NCI-H146 treated with DMSO at 0.1 percent for 48 hours (cell line): ENCODE measurements at regions not wholly inside any gene's neighbourhood (a gene's known extent, or its start where the extent isn't known, plus 50 kb on each side); places are given as distances from the start of the nearest gene placed in this dataset.

Experiments used
- DNase-seq: peaks from one replicate; lab custom pipeline; 2025; ENCODE audit not compliant: unreplicated experiment; lab: John Stamatoyannopoulos, UW

DNA sequence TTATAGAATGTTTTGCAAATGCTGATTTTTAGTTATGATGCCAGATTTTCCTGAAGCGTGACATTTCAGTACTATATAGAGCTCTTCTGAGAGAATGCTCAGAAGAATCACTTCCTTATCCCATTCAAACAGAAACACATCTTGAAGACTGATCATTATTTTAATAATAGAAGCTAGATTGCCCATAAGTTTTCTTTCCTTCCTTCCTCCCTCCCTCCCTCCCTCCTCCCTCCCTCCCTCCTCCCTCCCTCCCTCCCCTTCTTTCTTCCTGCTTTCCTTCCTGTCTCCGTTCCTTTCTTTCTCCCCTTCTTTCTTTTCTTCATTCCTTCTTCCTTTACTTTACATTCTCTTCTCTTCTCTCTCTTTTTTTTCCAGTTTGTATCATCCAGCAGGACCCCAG lies 767.4 kb downstream of the IRX1 start:
- DNase-seq: no peak

DNA sequence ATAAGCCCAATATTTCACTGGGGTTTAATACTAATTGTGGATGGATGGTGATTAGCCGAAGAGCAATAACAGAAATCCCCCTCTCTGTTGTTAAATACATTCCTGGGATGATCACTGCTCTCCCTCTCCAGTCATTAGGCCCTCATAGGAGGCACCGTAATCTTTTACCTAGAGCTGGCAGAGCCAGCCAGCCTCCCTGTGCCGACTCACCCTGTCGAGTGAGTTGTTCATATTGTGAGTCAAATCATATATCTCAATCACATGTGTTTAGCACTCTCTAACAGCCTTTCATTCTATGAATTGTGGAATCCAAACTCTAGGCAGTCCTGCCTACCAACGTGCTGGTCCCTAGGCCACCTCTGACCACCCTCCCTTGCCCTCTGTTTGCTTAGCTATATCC lies 771.0 kb downstream of the IRX1 start:
- no peak for DNase-seq

DNA sequence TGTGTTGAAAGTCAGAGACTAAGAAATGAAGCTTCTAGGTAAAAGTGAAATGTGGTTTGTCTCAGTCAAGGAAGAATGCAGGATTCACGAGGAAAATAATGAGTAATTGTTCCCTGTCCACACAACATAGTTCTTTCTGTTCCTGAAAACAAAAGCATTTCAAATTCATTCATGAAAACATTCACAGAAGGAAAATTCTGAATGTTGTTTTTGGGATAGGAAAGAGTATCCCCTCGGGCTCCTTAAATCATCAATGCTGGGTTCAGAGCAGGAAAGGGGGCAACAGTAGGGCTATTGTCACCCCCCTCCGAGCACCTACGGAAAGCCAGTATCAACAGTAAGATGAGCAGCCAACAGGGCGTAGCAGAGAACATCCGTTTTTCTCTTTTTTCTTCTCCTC lies 769.9 kb upstream of the ADAMTS16 start:
- DNase-seq: no peak

DNA sequence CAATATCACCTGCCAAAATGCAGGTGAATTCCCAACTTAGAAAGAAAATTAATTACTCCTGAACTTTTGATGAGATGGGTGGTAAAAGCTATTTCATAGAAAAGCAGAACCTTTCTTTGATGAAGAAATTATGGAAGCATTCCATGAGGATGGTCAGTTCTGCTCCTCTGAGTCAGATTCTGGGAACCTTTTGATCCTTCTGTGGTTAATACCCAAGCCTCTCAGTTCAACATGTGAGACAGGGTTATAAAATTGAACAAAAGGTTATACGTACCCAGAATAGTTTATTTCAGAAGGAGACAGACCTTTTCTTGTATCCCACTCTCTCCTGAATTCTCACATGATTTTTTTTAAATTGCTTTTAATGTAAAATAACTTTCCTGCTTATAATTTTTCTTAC lies 767.6 kb upstream of the ADAMTS16 start:
- DNase-seq: no peak

DNA sequence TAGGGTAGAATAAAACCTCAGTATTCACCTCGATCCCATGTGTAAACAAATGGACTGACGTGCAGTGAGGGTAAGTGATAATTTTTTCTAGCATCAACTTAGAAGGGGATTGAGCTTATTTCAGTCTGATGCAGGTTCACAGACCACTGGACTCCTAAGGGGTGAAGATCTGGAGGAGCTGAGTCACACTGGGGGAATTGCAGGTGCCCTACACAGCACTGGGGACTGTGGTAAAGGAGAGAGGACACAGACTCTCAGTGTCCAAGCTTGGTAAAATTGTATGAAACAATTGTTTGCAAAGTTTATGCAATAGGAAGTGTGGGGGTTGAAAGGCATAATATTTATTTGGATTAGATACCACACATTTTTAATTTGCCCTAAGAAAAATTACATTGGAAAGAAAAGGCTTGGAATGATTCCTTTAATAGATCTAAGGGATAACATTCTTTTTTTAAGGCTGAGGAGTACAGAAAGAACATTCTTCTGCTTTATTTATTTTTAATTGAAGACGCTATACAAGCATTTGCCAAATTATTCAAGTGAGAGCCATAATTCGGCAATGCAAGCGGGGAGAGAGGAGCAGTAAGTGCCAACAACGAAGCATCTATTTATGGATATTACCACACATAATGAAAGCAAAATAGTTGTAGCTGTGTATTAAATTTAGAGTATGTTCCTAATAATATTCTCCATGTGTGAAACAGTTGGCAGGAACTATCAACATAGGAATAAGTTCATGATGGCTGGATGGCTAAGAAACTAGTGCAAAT lies 766.9 kb upstream of the ADAMTS16 start:
- DNase-seq: no peak

DNA sequence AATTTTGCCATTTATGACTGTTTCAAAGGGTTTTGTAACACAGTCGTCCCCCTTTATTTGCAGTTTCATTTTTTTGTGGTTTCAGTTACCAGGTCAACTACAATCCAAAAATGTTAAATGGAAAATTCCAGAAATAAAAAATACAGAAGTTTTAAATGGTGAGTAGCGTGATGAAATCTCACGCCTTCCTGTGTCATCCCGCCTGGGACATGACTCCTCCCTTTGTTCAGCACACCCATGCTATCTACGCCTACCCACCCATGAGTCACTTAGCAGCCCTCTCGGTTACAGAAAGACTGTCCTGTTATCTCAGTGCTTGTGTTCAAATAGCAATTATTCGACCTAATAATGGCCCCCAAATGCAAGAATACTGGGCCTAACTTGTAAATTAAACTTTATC lies 765.3 kb upstream of the ADAMTS16 start:
- DNase-seq: no peak

DNA sequence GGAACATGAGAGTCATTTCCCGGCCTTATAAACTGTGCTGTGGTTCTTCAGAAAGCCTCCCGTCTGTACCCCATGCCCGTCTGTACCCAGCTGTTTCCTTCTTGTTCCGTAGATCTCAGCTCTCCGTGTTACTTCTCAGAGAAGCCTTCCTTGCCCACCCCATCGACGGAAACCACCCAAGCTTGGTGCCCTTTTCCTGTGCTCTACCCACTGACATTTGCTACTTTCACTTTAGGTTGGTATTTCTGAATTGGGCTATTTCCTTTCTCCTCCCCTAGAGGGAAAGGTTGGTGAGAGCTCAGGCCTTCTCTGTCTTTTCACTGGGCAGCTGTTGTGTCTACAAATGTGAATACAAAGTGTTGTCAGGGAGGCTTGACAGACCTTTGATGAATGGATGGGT lies 764.5 kb upstream of the ADAMTS16 start:
- no peak for DNase-seq

DNA sequence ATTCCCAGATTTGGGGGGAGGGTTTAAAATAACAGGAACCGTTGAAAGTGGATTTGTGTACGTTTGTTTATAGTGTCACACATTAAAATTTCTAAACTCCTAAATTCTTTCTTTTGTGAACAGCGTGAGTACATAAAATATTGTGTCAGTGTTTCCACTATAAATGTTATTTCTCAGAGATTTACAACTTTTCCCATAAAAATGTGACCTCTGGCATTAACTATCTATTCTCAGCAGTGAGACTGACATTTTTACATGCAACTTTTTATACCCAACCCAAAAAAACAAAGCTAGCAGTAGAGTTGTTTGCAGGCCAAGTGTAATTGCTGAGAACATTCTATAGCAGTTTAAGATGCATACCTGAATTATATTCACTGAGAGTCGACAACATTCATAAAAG lies 757.0 kb upstream of the ADAMTS16 start:
- no peak for DNase-seq

DNA sequence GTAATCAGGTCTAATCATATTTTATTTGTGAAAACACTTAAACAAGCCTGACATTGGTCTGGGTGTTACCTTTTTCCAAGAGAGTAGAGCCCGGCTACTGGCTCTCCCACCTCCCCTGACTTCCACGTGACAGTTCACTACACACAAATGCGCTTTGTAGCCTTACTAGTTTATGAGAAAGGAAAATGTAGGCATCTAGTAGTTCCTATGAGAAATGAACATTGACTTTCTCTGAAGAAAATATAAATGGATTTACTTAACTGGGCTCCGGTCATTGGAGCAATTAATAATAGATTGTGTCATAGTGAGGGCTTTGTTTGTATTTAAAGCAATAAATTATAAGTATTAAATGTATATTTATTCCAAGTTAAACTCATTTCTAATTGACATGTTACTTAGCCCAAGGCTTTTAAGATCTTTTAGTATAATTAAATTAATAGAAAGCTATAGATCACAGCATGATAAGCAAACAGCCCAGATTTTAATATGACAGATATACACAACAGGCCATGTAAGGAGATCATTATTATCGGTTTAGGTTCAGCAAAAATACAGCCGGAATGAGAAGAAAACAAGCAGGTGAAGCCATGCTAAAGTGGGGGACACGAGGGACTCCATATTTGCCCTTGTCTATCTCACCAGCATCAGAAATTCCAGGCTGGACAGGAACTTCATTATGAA lies 756.5 kb upstream of the ADAMTS16 start:
- DNase-seq: no peak

DNA sequence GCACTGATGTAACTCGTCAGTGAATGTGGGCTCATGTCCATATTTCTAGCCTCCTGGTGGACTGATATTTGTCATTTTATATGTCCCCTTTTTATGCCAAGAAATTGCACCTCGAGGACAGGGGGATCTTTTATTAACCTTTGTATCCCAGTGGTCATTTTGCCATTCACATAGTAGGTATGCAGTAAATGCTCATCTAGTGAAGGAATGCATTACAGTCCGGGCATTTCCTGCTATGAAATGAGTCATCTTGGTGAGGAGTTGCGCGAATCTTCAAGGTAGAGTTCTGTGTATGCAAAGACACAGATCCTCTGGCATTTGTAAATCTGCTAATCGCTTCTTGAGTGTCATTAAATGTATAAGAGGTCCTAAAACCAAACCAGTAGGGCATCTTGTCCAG lies 755.5 kb upstream of the ADAMTS16 start:
- DNase-seq: no peak

DNA sequence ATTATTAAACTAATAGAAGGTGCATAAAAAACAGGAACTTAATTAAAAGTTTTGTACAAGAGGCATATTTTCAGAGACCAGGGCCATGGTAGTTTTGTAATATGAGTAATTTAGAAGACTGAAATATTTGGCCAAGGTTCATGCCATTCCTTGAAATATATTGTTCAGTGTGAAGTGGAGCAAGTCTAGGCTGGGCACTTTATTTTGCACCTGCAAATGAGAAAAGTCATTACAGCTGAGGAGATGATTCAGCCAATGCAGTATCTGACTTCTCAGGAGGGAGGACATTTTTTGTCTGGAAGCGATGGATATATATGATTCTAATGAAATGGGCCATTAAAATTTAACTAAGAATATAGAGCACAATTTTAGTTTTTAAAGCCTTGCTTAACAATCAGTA lies 754.0 kb upstream of the ADAMTS16 start:
- DNase-seq: no peak

DNA sequence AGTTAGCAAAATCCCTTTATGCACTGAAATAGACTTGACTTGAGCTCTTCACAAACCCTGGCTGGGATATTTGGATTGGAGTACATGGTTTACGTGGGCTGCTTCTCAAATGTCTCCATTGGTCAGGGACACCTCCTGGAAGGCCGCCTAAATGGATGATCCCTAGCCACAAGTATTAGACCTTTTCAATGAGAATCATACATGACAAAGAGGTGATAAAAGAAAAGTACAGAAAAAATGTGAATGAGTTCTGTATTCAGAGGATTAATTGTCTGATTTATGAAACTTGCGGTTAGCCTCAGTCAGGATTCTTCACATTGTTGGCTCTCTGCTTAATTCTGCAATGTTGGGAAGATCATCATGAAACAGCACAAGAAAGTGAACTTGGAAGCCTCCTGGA lies 752.8 kb upstream of the ADAMTS16 start:
- DNase-seq: no peak

DNA sequence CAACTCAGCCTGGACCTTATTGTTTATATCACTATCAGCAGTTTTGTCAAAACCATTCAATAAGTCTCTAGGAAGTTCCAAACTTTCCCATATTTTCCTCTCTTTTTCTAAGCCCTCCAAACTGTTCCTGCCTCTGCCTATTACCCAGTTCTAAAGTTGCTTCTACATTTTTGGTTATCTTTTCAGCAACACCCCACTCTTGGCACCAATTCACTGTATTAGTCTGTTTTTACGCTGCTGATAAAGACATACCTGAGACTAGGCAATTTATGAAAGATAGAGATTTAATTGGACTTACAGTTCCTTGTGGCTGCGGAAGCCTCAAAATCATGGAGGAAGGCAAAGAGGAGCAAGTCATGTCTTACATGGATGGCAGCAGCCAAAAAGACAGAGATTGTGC lies 744.4 kb upstream of the ADAMTS16 start:
- DNase-seq: no peak

DNA sequence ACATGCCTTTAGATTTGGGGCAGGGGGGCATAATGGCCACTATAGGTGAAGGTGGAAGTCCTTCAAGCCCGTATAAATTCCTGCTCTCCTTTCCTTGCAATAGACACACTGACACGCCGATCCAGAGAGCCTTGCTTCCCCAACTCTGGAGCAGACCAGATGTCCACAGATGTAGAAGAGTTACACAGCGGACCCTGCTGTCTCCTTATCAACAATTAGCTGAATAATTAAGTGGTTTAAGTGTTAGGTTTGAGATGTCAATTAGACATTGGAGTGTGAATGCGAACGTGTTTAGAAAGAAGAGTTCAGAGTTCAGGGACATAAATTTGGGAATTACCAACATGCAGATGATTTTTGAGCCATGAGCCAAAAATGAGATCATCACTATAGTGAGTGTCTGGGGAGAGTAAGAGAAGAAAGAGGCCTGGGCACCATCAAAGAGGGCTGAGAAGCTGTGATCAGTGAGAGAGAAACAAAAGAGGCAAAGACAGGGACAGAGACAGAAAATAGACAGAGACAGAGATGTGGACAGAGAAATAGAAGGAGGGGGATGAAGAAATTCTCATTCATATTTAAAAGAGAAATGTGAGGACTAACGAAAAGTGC lies 734.4 kb upstream of the ADAMTS16 start:
- DNase-seq: no peak

DNA sequence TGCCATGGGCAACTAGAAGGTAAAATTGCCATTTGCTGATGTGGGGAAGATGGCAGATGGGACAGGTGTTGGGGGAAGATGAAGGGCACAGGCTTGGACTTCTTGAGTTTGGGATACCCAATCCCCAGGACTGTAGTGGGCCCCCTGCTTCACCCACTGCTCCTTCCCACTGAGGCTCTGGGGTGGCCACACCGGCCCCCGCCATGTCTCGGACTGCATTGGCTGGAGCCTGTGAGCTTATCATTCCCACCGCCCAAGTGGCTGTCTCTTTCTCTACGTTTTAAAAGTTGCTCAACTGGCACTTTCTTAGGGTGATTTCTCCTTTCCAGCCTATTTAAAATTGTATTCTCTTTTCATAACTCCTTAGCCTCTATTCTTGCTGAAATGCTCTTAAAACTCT lies 730.0 kb upstream of the ADAMTS16 start:
- no peak for DNase-seq

DNA sequence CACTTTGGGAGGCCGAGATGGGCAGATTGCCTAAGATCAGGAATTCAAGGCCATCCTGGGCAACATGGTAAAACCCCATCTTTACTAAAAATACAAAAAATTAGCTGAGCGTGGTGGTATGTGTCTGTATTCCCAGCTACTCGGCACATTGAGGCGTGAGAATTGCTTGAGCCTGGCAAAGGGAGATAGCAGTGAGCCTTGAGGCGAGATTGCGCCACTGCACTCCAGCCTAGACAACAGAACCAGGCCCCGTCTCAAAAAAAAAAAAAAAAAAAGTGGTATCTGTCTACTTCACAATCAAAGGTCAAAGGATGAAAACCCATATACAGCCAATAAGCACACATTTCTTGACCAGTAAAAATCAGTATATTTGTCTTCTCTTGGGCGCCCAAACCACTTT lies 728.5 kb upstream of the ADAMTS16 start:
- DNase-seq: no peak

DNA sequence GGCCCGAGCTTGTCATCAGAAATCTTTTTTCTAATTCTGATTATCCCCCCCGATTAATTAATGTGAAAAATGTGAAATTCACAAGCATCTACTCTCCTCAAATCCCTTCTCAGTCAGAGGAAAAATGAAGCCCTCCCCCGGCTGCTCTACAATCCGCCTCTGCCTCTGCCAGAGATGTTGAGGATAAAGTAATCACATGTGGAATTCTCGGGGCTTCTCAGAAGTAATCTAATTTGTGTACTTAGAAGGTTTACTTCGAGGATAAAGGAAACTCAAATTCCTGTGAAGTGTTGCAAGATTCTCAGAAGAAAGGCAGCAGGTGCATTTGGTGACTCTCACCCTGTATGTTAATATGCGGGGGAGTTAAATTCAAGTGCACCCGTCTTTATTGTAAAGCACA lies 726.1 kb upstream of the ADAMTS16 start:
- DNase-seq: no peak

DNA sequence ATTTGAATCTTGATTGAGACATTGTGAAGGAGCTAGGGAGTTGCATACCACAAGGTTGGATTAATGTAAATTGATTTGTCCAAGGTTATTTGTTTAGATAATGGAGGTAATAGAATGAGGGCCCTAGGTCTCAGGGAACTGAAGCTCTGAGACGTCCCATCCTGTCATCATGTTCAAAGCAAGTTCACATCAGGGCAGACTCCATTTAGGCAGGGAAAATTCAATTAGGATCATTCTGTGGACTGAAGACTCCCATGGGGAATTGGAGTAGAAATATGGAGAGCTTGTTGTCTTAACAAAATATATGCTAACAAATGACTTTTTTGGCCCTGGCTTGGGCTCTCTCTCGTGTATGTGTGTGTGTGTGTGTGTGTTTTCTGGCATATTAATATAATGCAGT lies 722.0 kb upstream of the ADAMTS16 start:
- no peak for DNase-seq

DNA sequence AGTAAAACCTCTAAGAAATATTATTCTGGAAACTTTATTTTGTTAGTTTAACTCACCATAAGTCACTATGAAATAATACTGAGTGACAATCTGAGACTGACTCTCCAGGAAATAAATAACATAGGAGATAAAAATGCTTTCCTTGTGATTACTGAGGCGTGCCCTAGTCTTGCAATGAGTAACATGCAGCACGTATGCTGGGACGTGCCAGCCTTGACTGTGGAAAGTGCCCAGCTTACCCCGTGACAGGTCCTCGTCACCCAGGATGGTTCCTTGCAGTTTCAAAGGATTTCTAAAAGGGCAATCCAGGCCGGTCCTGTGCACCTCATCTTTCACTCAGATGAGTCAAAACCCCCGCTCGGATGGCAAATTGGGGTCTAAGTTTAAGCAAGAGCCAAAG lies 720.8 kb upstream of the ADAMTS16 start:
- DNase-seq: no peak

DNA sequence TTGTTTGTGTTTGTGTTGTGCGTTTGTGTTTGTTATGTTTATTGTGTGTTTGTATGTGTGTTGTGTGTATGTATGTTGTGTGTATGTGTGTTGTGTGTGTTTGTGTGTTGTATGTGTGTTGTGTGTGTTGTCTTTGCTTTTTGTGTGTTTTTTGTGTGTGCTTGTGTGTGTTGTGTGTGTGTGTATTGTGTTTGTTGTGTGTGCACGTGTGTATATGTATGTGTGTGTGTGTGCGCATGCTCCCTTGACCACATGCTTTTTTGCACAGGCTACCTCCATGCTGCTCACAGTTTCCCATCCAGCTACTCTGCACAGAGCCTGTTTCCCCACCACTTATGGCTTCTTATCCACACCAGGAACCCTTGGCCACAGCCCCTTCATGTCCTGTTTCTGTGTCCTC lies 720.0 kb upstream of the ADAMTS16 start:
- no peak for DNase-seq

DNA sequence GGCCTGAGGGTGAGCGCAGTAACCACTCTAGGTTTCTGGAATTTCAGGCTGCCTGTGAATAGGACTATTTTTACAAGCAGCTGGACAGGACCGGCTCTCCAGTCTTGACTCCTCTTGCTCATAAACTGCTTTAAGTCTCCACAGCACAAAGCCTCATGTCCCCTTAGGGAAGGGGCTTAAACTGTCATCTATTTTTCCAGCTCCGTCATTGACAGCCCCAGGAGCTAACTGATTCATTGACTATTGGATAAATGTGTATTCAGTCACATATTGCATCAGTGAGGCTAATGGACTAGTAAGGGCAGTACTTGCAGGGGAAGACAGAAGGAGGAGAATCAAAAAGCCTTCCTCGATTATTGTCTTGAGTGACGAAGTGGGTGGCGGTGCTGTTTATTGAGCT lies 719.4 kb upstream of the ADAMTS16 start:
- no peak for DNase-seq

DNA sequence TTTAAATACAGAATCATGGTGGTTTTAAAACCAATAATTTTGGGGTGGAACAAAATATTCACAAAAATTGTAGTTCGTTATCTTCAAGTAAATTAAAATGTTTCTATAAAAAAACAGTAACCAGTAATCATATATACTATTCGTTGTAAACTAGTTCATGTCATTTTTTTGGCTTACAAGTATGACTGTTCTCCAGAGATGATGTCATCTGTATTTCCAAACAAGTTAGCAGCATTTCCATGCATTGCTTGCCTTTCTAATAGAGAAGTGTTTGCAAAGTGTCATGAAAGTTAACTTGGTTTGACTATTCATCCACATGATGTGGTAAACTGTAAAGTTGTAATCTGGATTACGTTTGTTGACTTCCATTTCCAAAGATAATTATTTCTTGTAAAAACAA lies 717.9 kb upstream of the ADAMTS16 start:
- no peak for DNase-seq

DNA sequence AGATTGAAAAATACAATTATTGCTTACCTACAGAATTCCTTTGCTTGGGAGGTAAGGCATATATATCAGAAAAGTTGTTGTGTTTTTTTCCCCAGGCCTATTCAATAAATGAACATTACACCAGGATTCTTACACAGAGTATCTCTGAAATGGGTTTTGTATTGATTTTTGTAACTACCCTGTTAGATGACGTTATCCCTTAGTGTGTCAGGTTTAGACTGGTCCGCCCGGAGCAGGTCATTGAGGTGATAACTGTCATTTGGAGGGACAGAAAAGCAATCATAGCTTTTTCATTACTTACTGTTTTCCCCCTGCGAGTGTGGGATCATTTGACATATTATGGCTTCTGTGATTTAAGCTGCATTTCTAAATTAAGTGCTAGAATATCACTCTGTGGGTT lies 715.2 kb upstream of the ADAMTS16 start:
- no peak for DNase-seq
